K562 (cell line): ENCODE measurements at regions not wholly inside any gene's neighbourhood (a gene's known extent, or its start where the extent isn't known, plus 50 kb on each side); places are given as distances from the start of the nearest gene placed in this dataset.

Experiments used
- ATAC-seq: fragments of 200-7000 bp; cut with Tn5 transposase; 3 replicates; pipeline ENCODE4 v1.9.1; 2020; ENCODE audit warnings: moderate library complexity
- BruUV-seq: library from RNA; stranded (reverse); fragments of 400-500 nt; replicated peaks from 2 replicates; lab custom pipeline; 2021; lab: Mats Ljungman, UMichigan
- CTCF ChIA-PET: fragments of 300-600 bp; formaldehyde crosslinking; extraction: SDS; loops from one replicate; lab custom pipeline; 2021; ENCODE audit warnings: low intra/inter-chr PET ratio; lab: Yijun Ruan, JAX
- POLR2A ChIA-PET: fragments of 300-600, 350-650 bp; sonication (Branson Sonifier 250); formaldehyde crosslinking; extraction: SDS; loops from one replicate; lab custom pipeline; 2021; ENCODE audit warnings: antibody characterized with exemption, inconsistent platforms; lab: Yijun Ruan, JAX
- DNase-seq, 4 experiments: peaks; one replicate each; pipeline versions ENCODE4 v3.0.0 to v3.0.0-alpha.2; 2011 to 2018; ENCODE audit warnings: low spot score in 3 of 4, mixed read lengths in 3 of 4; ENCODE audit errors: extremely low read depth in 1 of 4
- FAIRE-seq: peaks from 2 replicates; lab custom pipeline; 2011; peaks lifted over from hg19 to GRCh38; lab: Jason Lieb, UNC
- H2AFZ ChIP-seq: 2 replicates; pipeline ENCODE4 v1.6.0; 2011; ENCODE audit warnings: low read depth, low read length, control low read depth, inconsistent platforms
- H3K27ac ChIP-seq: fragments of 200-600 bp; 3 replicates; pipeline ENCODE4 v1.8.0; 2011; ENCODE audit warnings: low read depth, mild to moderate bottlenecking, control low read depth, inconsistent platforms, low read length, moderate library complexity, mixed read lengths; ENCODE audit errors: extremely low read depth
- H3K27me3 ChIP-seq, 2 experiments: fragments of 300-600 bp in 1 of 2; 2 replicates in 1 of 2; 3 replicates in 1 of 2; pipeline versions ENCODE4 v1.6.0 to v1.8.0; 2011; ENCODE audit warnings: inconsistent platforms in 2 of 2, low read length in 2 of 2, mild to moderate bottlenecking in 1 of 2, mixed read lengths in 1 of 2, moderate library complexity in 1 of 2; ENCODE audit not compliant: control insufficient read depth in 2 of 2, insufficient read depth in 2 of 2
- H3K36me3 ChIP-seq: fragments of 300-600 bp; 3 replicates; pipeline ENCODE4 v1.8.0; 2011; ENCODE audit warnings: mild to moderate bottlenecking, low read length, inconsistent platforms; ENCODE audit not compliant: control insufficient read depth, insufficient read depth
- H3K4me1 ChIP-seq, 2 experiments: fragments of 200-600 bp in 1 of 2; replicated peaks in 1 of 2; 2 replicates in 1 of 2; 3 replicates in 1 of 2; pipeline versions ENCODE4 v1.5.1 to v1.8.0; 2011; ENCODE audit warnings: inconsistent platforms in 2 of 2, low read length in 2 of 2, mild to moderate bottlenecking in 1 of 2, mixed read lengths in 1 of 2, moderate library complexity in 1 of 2; ENCODE audit not compliant: control insufficient read depth in 2 of 2, insufficient read depth in 2 of 2
- H3K4me2 ChIP-seq: 2 replicates; pipeline ENCODE4 v1.6.1; 2011; ENCODE audit warnings: low read length, control low read depth, inconsistent platforms, mixed read lengths; ENCODE audit not compliant: insufficient read depth
- H3K4me3 ChIP-seq: fragments of 200-600 bp; sonication (generic), shearing (Covaris generic); 2 replicates; pipeline ENCODE4 v1.5.1; 2016; ENCODE audit warnings: control low read depth, inconsistent platforms
- H3K79me2 ChIP-seq: fragments of 200-600 bp; 3 replicates; pipeline ENCODE4 v1.8.0; 2011; ENCODE audit warnings: low read length, inconsistent platforms; ENCODE audit not compliant: control insufficient read depth, insufficient read depth
- H3K9ac ChIP-seq, 2 experiments: 2 replicates each; pipeline versions ENCODE4 v1.6.0 to v1.6.1; 2011; ENCODE audit warnings: low read depth in 2 of 2, low read length in 2 of 2, control low read depth in 1 of 2, inconsistent platforms in 1 of 2, mild to moderate bottlenecking in 1 of 2, mixed read lengths in 1 of 2; ENCODE audit not compliant: insufficient read depth in 1 of 2
- H3K9me1 ChIP-seq: one replicate; pipeline ENCODE4 v1.6.0; 2011; ENCODE audit warnings: inconsistent platforms, mild to moderate bottlenecking, low read length, moderate library complexity; ENCODE audit not compliant: control insufficient read depth, insufficient read depth
- H3K9me3 ChIP-seq: replicated peaks from 2 replicates; pipeline ENCODE4 v1.5.1; 2011; ENCODE audit warnings: low read depth, low read length, inconsistent platforms; ENCODE audit not compliant: control insufficient read depth, insufficient read depth
- H4K20me1 ChIP-seq: replicated peaks from 2 replicates; pipeline ENCODE4 v1.6.1; 2011; ENCODE audit warnings: low read length, inconsistent platforms, mixed read lengths; ENCODE audit not compliant: control insufficient read depth, insufficient read depth
- CUX1 ChIP-seq: fragments of 200-800 bp; sonication (Bioruptor generic); IDR thresholded peaks from 2 replicates; pipeline ENCODE4 v1.6.1; 2016; ENCODE audit warnings: missing genetic modification characterization, missing compliant biosample characterization
- DACH1 ChIP-seq: fragments of 450-650 bp; IDR thresholded peaks from 2 replicates; pipeline ENCODE4 v1.6.1; 2018; ENCODE audit not compliant: partially characterized antibody
- KAT7 ChIP-seq: sonication (generic); formaldehyde crosslinking; IDR thresholded peaks from 2 replicates; pipeline ENCODE4 v1.8.0; 2022; ENCODE audit warnings: missing genetic modification reagents, mild to moderate bottlenecking, borderline replicate concordance
- KDM2B ChIP-seq: fragments of 250-450 bp; sonication (Bioruptor Pico); IDR thresholded peaks from 2 replicates; pipeline ENCODE4 v1.8.0; 2021; ENCODE audit warnings: mild to moderate bottlenecking, moderate library complexity
- SAFB2 ChIP-seq: fragments of 200-400 bp; formaldehyde crosslinking; IDR thresholded peaks from 2 replicates; pipeline ENCODE4 v1.6.1; 2018; ENCODE audit warnings: borderline replicate concordance, low read length, low read depth, moderate library complexity; ENCODE audit not compliant: severe bottlenecking
- TFAM ChIP-seq: fragments of 250-450 bp; sonication (Bioruptor Pico); conservative IDR thresholded peaks from 2 replicates; pipeline ENCODE4 v1.5.0; 2021; ENCODE audit warnings: mild to moderate bottlenecking, moderate library complexity
- ZEB2 ChIP-seq: fragments of 450-650 bp; IDR thresholded peaks from 2 replicates; pipeline ENCODE4 v1.6.1; 2016
- ZNF165 ChIP-seq: fragments of 250-450 bp; sonication (Bioruptor Pico); IDR thresholded peaks from 2 replicates; pipeline ENCODE4 v1.4.0; 2020; ENCODE audit warnings: borderline replicate concordance
- WGBS: fragments of 100-300 bp; shearing (Covaris generic); methylation state at CpG from one replicate; pipeline ENCODE4 v1.1.6; 2016; ENCODE audit warnings: low coverage, mixed read lengths; ENCODE audit not compliant: insufficient coverage; ENCODE audit errors: missing lambda C conversion rate; 5-methylcytosine and 5-hydroxymethylcytosine counted together
- in situ Hi-C: fragments of 300-500 bp; cut with MboI; formaldehyde crosslinking; loops from 4 replicates; pipeline ENCODE4 v1.15.0; 2018; ENCODE audit warnings: inconsistent platforms, mixed read lengths
- intact Hi-C: fragments of 100-400 bp; cut with micrococcal nuclease; formaldehyde crosslinking; loops from 2 replicates; pipeline ENCODE4 v1.14.2; 2022
- TF ChIP-seq, protein P1 (sequence below): fragments of 250-450 bp; sonication (Bioruptor Pico); IDR thresholded peaks from 2 replicates; pipeline ENCODE4 v1.8.0; 2021; ENCODE audit warnings: moderate library complexity, mild to moderate bottlenecking, inconsistent platforms
- TF ChIP-seq, protein P2 (sequence below): fragments of 450-650 bp; conservative IDR thresholded peaks from 2 replicates; pipeline ENCODE4 v1.6.1; 2016; ENCODE audit warnings: missing genetic modification characterization, low read depth, mild to moderate bottlenecking, control low read depth, missing compliant biosample characterization
- TF ChIP-seq, protein P3 (sequence below): sonication (generic); formaldehyde crosslinking; IDR thresholded peaks from 2 replicates; pipeline ENCODE4 v1.8.1; 2023; ENCODE audit warnings: missing genetic modification reagents, mild to moderate bottlenecking, borderline replicate concordance

GRCh38 chr1:73953186-73953585 is 244.8 kb downstream of the LRRIQ3 start:
- intact Hi-C loops = no loop called here
- CTCF ChIA-PET = no interaction called here
- POLR2A ChIA-PET = no interaction called here
- no peak overlapping the region for H3K9ac ChIP-seq
- H3K4me1 ChIP-seq = no peaks in the 10 kb centered on the region
- no TSS peak for BruUV-seq
- no peaks in the 10 kb centered on the region for H3K27me3 ChIP-seq
- DNase-seq (no peak), ATAC-seq (no peak), FAIRE-seq (no peak)
- in situ Hi-C loops = no loop called here
- no peak overlapping the region for H3K4me2 ChIP-seq
- H4K20me1 ChIP-seq = no peaks in the 10 kb centered on the region
- no peaks in the 10 kb centered on the region for H3K79me2 ChIP-seq
- 3% methylated on average over 5 of the region's 5 CpGs for WGBS
- H3K27ac ChIP-seq = no peak overlapping the region
- no peak overlapping the region for H2AFZ ChIP-seq
- H3K36me3 ChIP-seq = no peaks in the 10 kb centered on the region
- no peak overlapping the region for H3K4me3 ChIP-seq
- H3K9me1 ChIP-seq = no peaks in the 10 kb centered on the region
- no peaks in the 10 kb centered on the region for H3K9me3 ChIP-seq
- TF ChIP-seq ZEB2 (no peak), DACH1 (no peak), ZNF165 (no peak), SAFB2 (no peak), KDM2B (CRISPR knock-in tag) (no peak), CUX1 (CRISPR knock-in tag) (no peak), KAT7 (no peak), TFAM (no peak)
- TF ChIP-seq, protein P1, sequence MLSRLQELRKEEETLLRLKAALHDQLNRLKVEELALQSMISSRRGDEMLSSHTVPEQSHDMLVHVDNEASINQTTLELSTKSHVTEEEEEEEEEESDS (CRISPR knock-in tag) = no peak
- TF ChIP-seq, protein P2, sequence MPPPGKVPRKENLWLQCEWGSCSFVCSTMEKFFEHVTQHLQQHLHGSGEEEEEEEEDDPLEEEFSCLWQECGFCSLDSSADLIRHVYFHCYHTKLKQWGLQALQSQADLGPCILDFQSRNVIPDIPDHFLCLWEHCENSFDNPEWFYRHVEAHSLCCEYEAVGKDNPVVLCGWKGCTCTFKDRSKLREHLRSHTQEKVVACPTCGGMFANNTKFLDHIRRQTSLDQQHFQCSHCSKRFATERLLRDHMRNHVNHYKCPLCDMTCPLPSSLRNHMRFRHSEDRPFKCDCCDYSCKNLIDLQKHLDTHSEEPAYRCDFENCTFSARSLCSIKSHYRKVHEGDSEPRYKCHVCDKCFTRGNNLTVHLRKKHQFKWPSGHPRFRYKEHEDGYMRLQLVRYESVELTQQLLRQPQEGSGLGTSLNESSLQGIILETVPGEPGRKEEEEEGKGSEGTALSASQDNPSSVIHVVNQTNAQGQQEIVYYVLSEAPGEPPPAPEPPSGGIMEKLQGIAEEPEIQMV (tag) = no peak
- TF ChIP-seq, protein P3, sequence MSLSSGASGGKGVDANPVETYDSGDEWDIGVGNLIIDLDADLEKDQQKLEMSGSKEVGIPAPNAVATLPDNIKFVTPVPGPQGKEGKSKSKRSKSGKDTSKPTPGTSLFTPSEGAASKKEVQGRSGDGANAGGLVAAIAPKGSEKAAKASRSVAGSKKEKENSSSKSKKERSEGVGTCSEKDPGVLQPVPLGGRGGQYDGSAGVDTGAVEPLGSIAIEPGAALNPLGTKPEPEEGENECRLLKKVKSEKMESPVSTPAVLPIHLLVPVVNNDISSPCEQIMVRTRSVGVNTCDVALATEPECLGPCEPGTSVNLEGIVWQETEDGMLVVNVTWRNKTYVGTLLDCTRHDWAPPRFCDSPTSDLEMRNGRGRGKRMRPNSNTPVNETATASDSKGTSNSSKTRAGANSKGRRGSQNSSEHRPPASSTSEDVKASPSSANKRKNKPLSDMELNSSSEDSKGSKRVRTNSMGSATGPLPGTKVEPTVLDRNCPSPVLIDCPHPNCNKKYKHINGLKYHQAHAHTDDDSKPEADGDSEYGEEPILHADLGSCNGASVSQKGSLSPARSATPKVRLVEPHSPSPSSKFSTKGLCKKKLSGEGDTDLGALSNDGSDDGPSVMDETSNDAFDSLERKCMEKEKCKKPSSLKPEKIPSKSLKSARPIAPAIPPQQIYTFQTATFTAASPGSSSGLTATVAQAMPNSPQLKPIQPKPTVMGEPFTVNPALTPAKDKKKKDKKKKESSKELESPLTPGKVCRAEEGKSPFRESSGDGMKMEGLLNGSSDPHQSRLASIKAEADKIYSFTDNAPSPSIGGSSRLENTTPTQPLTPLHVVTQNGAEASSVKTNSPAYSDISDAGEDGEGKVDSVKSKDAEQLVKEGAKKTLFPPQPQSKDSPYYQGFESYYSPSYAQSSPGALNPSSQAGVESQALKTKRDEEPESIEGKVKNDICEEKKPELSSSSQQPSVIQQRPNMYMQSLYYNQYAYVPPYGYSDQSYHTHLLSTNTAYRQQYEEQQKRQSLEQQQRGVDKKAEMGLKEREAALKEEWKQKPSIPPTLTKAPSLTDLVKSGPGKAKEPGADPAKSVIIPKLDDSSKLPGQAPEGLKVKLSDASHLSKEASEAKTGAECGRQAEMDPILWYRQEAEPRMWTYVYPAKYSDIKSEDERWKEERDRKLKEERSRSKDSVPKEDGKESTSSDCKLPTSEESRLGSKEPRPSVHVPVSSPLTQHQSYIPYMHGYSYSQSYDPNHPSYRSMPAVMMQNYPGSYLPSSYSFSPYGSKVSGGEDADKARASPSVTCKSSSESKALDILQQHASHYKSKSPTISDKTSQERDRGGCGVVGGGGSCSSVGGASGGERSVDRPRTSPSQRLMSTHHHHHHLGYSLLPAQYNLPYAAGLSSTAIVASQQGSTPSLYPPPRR = no peak
